IPS DF 6.9 (cell line): ENCODE measurements at regions not wholly inside any gene's neighbourhood (a gene's known extent, or its start where the extent isn't known, plus 50 kb on each side); places are given as distances from the start of the nearest gene placed in this dataset.

Source experiments
- DNase-seq: peaks from one replicate; pipeline ENCODE4 v3.0.0-alpha.2; 2013; ENCODE audit warnings: low read depth, low spot score
- H3K27ac ChIP-seq: one replicate; pipeline ENCODE4 v1.5.1; 2013; ENCODE audit warnings: low read length, control low read depth
- H3K27me3 ChIP-seq: 2 replicates; pipeline ENCODE4 v1.6.1; 2013; ENCODE audit warnings: mild to moderate bottlenecking, low read length; ENCODE audit not compliant: control insufficient read depth, insufficient read depth
- H3K36me3 ChIP-seq: 2 replicates; pipeline ENCODE4 v1.6.1; 2013; ENCODE audit warnings: low read length; ENCODE audit not compliant: control insufficient read depth, insufficient read depth
- H3K4me1 ChIP-seq: 2 replicates; pipeline ENCODE4 v1.6.1; 2013; ENCODE audit warnings: low read length; ENCODE audit not compliant: control insufficient read depth, insufficient read depth
- H3K4me3 ChIP-seq: 2 replicates; pipeline ENCODE4 v1.5.1; 2013; ENCODE audit warnings: mild to moderate bottlenecking, low read length
- H3K9me3 ChIP-seq: 2 replicates; pipeline ENCODE4 v1.6.1; 2013; ENCODE audit warnings: low read length, inconsistent platforms; ENCODE audit not compliant: control insufficient read depth, insufficient read depth
- WGBS: extraction: QIAGEN DNeasy Blood & Tissue Kit; methylation state at CpG from one replicate; pipeline ENCODE4 v1.1.7; 2013; ENCODE audit warnings: mixed read lengths, missing lambda C conversion rate; ENCODE audit not compliant: insufficient read length, insufficient coverage; 5-methylcytosine and 5-hydroxymethylcytosine counted together

- peaks cover 7% of the 10 kb centered on the region; the same call in 1 of the 2 replicates for H3K4me1 ChIP-seq
- no peak for DNase-seq
- no peak overlapping the region for H3K27ac ChIP-seq
- no peaks in the 10 kb centered on the region for H3K9me3 ChIP-seq
- no peak overlapping the region for H3K4me3 ChIP-seq
- no peaks in the 10 kb centered on the region for H3K36me3 ChIP-seq
- no peaks in the 10 kb centered on the region for H3K27me3 ChIP-seq
- no CpG with 5 or more reads among the region's 5 CpGs for WGBS
These were observed 101.7 kb downstream of the UBIAD1 start for GRCh38 chr1:11374748-11375110.

- Histone ChIP-seq H3K36me3 (no peaks in the 10 kb centered on the region), H3K27ac (no peak overlapping the region), H3K27me3 (no peaks in the 10 kb centered on the region), H3K9me3 (no peaks in the 10 kb centered on the region), H3K4me3 (no peak overlapping the region), H3K4me1 (peaks cover 7% of the 10 kb centered on the region; the same call in 1 of the 2 replicates)
- no CpG with 5 or more reads among the region's 9 CpGs for WGBS
- DNase-seq, result no peak
These were observed 101.9 kb upstream of the DISP3 start for GRCh38 chr1:11377001-11377583.

- DNase-seq, result no peak
- Histone ChIP-seq H3K27ac (no peak overlapping the region), H3K27me3 (no peaks in the 10 kb centered on the region), H3K4me3 (no peak overlapping the region), H3K9me3 (no peaks in the 10 kb centered on the region), H3K36me3 (no peaks in the 10 kb centered on the region), H3K4me1 (peaks cover 7% of the 10 kb centered on the region; the same call in 1 of the 2 replicates)
- WGBS, result no CpG with 5 or more reads among the region's 4 CpGs
These were observed 101.0 kb upstream of the DISP3 start for GRCh38 chr1:11377954-11378353.

GRCh38 chr1:11379851-11380250 is 99.1 kb upstream of the DISP3 start:
- no CpG with 5 or more reads among the region's 8 CpGs for WGBS
- H3K4me1 ChIP-seq, result no peaks in the 10 kb centered on the region
- DNase-seq, result no peak
- H3K27ac ChIP-seq, result no peak overlapping the region
- H3K9me3 ChIP-seq, result no peaks in the 10 kb centered on the region
- H3K4me3 ChIP-seq, result no peak overlapping the region
- H3K36me3 ChIP-seq, result no peaks in the 10 kb centered on the region
- H3K27me3 ChIP-seq, result no peaks in the 10 kb centered on the region

GRCh38 chr1:11380500-11380899 is 98.5 kb upstream of the DISP3 start:
- no CpG with 5 or more reads among the region's 5 CpGs for WGBS

GRCh38 chr1:11383553-11384169 is 95.3 kb upstream of the DISP3 start:
- WGBS, result no CpG with 5 or more reads among the region's 10 CpGs
- Histone ChIP-seq H3K9me3 (no peaks in the 10 kb centered on the region), H3K4me3 (no peak overlapping the region), H3K27me3 (no peaks in the 10 kb centered on the region), H3K27ac (no peak overlapping the region), H3K36me3 (no peaks in the 10 kb centered on the region), H3K4me1 (peaks cover 2% of the 10 kb centered on the region; the same call in 1 of the 2 replicates)
- DNase-seq, result no peak

More at GRCh38 chr1:11380500-11380899, 98.5 kb upstream of the DISP3 start:
- Histone ChIP-seq H3K4me1 (peaks cover 2% of the 10 kb centered on the region; the same call in 1 of the 2 replicates), H3K36me3 (no peaks in the 10 kb centered on the region), H3K27me3 (no peaks in the 10 kb centered on the region), H3K27ac (no peak overlapping the region), H3K9me3 (no peaks in the 10 kb centered on the region), H3K4me3 (no peak overlapping the region)
- no peak for DNase-seq

GRCh38 chr1:11384170-11384554 is 94.8 kb upstream of the DISP3 start:
- Histone ChIP-seq H3K4me3 (no peak overlapping the region), H3K27me3 (no peaks in the 10 kb centered on the region), H3K27ac (no peak overlapping the region), H3K9me3 (no peaks in the 10 kb centered on the region), H3K36me3 (no peaks in the 10 kb centered on the region), H3K4me1 (peaks cover 2% of the 10 kb centered on the region; the same call in 1 of the 2 replicates)
- WGBS, result no CpG with 5 or more reads among the region's 6 CpGs
- DNase-seq, result no peak

GRCh38 chr1:11387829-11388228 is 91.1 kb upstream of the DISP3 start:
- H3K4me3 ChIP-seq, result no peak overlapping the region
- no peaks in the 10 kb centered on the region for H3K36me3 ChIP-seq
- peaks cover 3% of the 10 kb centered on the region for H3K4me1 ChIP-seq
- DNase-seq, result no peak
- no peak overlapping the region for H3K27ac ChIP-seq
- WGBS, result no CpG with 5 or more reads among the region's 6 CpGs
- no peaks in the 10 kb centered on the region for H3K27me3 ChIP-seq
- no peaks in the 10 kb centered on the region for H3K9me3 ChIP-seq

GRCh38 chr1:11388617-11389016 is 90.3 kb upstream of the DISP3 start:
- no peak for DNase-seq
- WGBS, result no CpG with 5 or more reads among the region's 9 CpGs
- H3K27ac ChIP-seq, result no peak overlapping the region
- H3K9me3 ChIP-seq, result no peaks in the 10 kb centered on the region
- H3K36me3 ChIP-seq, result no peaks in the 10 kb centered on the region
- no peaks in the 10 kb centered on the region for H3K27me3 ChIP-seq
- no peak overlapping the region for H3K4me3 ChIP-seq
- peaks cover 3% of the 10 kb centered on the region for H3K4me1 ChIP-seq

GRCh38 chr1:11391327-11391726 is 87.6 kb upstream of the DISP3 start:
- Histone ChIP-seq H3K4me1 (peaks cover 1% of the 10 kb centered on the region; the same call in 1 of the 2 replicates), H3K4me3 (no peak overlapping the region), H3K27me3 (no peaks in the 10 kb centered on the region), H3K9me3 (no peaks in the 10 kb centered on the region), H3K27ac (no peak overlapping the region), H3K36me3 (no peaks in the 10 kb centered on the region)
- no CpG with 5 or more reads among the region's 7 CpGs for WGBS
- no peak for DNase-seq

- no peaks in the 10 kb centered on the region for H3K27me3 ChIP-seq
- peaks cover 1% of the 10 kb centered on the region; the same call in 1 of the 2 replicates for H3K4me1 ChIP-seq
- no peaks in the 10 kb centered on the region for H3K36me3 ChIP-seq
- WGBS, result no CpG with 5 or more reads among the region's 8 CpGs
- no peak overlapping the region for H3K4me3 ChIP-seq
- H3K9me3 ChIP-seq, result no peaks in the 10 kb centered on the region
- DNase-seq, result no peak
- no peak overlapping the region for H3K27ac ChIP-seq
These were observed 87.1 kb upstream of the DISP3 start for GRCh38 chr1:11391886-11392285.
